ENCODE measurements at regions not wholly inside any gene's neighbourhood (a gene's known extent, or its start where the extent isn't known, plus 50 kb on each side); places are given as distances from the start of the nearest gene placed in this dataset.
"Not testable (repeated sequence)": the region's sequence is repeated elsewhere in the genome, so short reads cannot be mapped to it uniquely, and the experiment has no call there.

- DNase-seq (ENCODE audit: low spot score): no peak
Observed at GRCh38 chr2:20130821-20131645, 79.6 kb upstream of the LAPTM4A start.

- no peak for DNase-seq (ENCODE audit: low spot score)
Observed at GRCh38 chr2:20130160-20130560, 78.7 kb upstream of the LAPTM4A start.

- no peak for DNase-seq (ENCODE audit: low spot score)
Observed at GRCh38 chr2:20129331-20130159, 78.1 kb upstream of the LAPTM4A start.

GRCh38 chr2:20128506-20129330, 77.3 kb upstream of the LAPTM4A start:
- DNase-seq (ENCODE audit: low spot score): no peak

- no peak for DNase-seq (ENCODE audit: low spot score)
Observed at GRCh38 chr2:20126469-20126868, 75.0 kb upstream of the LAPTM4A start.

- DNase-seq (ENCODE audit: low spot score): no peak
Observed at GRCh38 chr2:20126040-20126439, 74.6 kb upstream of the LAPTM4A start.

- DNase-seq (ENCODE audit: low spot score): no peak
Observed at GRCh38 chr2:20125616-20126015, 74.2 kb upstream of the LAPTM4A start.

- DNase-seq (ENCODE audit: low spot score): no peak
Observed at GRCh38 chr2:20125164-20125563, 73.7 kb upstream of the LAPTM4A start.

- no peak for DNase-seq (ENCODE audit: low spot score)
Observed at GRCh38 chr2:20123871-20124594, 72.6 kb upstream of the LAPTM4A start.

GRCh38 chr2:20122864-20123263, 71.4 kb upstream of the LAPTM4A start:
- DNase-seq (ENCODE audit: low spot score): no peak

GRCh38 chr2:20120569-20121416, 69.4 kb upstream of the LAPTM4A start:
- no peak for DNase-seq (ENCODE audit: low spot score)

- no peak for DNase-seq (ENCODE audit: low spot score)
Observed at GRCh38 chr2:20118051-20118450, 66.6 kb upstream of the LAPTM4A start.

- DNase-seq (ENCODE audit: low spot score): no peak
Observed at GRCh38 chr2:20115902-20116301, 64.5 kb upstream of the LAPTM4A start.

- no peak for DNase-seq (ENCODE audit: low spot score)
Observed at GRCh38 chr2:20115374-20115773, 63.9 kb upstream of the LAPTM4A start.

- DNase-seq (ENCODE audit: low spot score): no peak
Observed at GRCh38 chr2:20113986-20114938, 62.8 kb upstream of the LAPTM4A start.

- DNase-seq (ENCODE audit: low spot score): no peak
Observed at GRCh38 chr2:20113004-20113796, 61.8 kb upstream of the LAPTM4A start.

GRCh38 chr2:20112361-20112760, 60.9 kb upstream of the LAPTM4A start:
- DNase-seq (ENCODE audit: low spot score): not testable (repeated sequence)

- no peak for DNase-seq (ENCODE audit: low spot score)
Observed at GRCh38 chr2:20111311-20112131, 60.1 kb upstream of the LAPTM4A start.

Data from LoVo (cell line).